GM19351 (cell line): ENCODE measurements at regions not wholly inside any gene's neighbourhood (a gene's known extent, or its start where the extent isn't known, plus 50 kb on each side); places are given as distances from the start of the nearest gene placed in this dataset.

ENCODE experiments used
- ATAC-seq: cut with Tn5 transposase; IDR thresholded peaks from one replicate; pipeline ENCODE4 v1.9.1; 2021; ENCODE audit warnings: mild to moderate bottlenecking, moderate library complexity; ENCODE audit not compliant: unreplicated experiment

- no peak for ATAC-seq
Observed at GRCh38 chr1:221099747-221100595, 220.7 kb downstream of the HLX start.

- no peak for ATAC-seq
Observed at GRCh38 chr1:221100611-221101010, 221.4 kb downstream of the HLX start.

GRCh38 chr1:221101807-221102605 is 222.8 kb downstream of the HLX start:
- no peak for ATAC-seq

GRCh38 chr1:221104596-221104995 is 225.4 kb downstream of the HLX start:
- ATAC-seq: no peak

GRCh38 chr1:221105578-221105977 is 226.3 kb downstream of the HLX start:
- no peak for ATAC-seq

GRCh38 chr1:221106616-221107015 is 227.4 kb downstream of the HLX start:
- ATAC-seq: no peak

- ATAC-seq: no peak
Observed at GRCh38 chr1:221109930-221110329, 230.7 kb downstream of the HLX start.

GRCh38 chr1:221117133-221117532 is 237.9 kb downstream of the HLX start:
- ATAC-seq: no peak

GRCh38 chr1:221117548-221117951 is 238.3 kb downstream of the HLX start:
- no peak for ATAC-seq

GRCh38 chr1:221118176-221118937 is 239.1 kb downstream of the HLX start:
- no peak for ATAC-seq

- no peak for ATAC-seq
Observed at GRCh38 chr1:221118938-221119320, 239.7 kb downstream of the HLX start.

- no peak for ATAC-seq
Observed at GRCh38 chr1:221122501-221122900, 243.3 kb downstream of the HLX start.

GRCh38 chr1:221125976-221126375 is 246.7 kb downstream of the HLX start:
- no peak for ATAC-seq

GRCh38 chr1:221137666-221138065 is 258.4 kb downstream of the HLX start:
- no peak for ATAC-seq

GRCh38 chr1:221138516-221138915 is 259.3 kb downstream of the HLX start:
- no peak for ATAC-seq

- ATAC-seq: no peak
Observed at GRCh38 chr1:221139991-221140390, 260.7 kb downstream of the HLX start.

- ATAC-seq: no peak
Observed at GRCh38 chr1:221141096-221141495, 261.9 kb downstream of the HLX start.

- no peak for ATAC-seq
Observed at GRCh38 chr1:221141606-221142285, 262.5 kb downstream of the HLX start.

GRCh38 chr1:221148660-221149059 is 269.4 kb downstream of the HLX start:
- ATAC-seq: no peak

GRCh38 chr1:221149111-221149510 is 269.9 kb downstream of the HLX start:
- ATAC-seq: no peak

- ATAC-seq: no peak
Observed at GRCh38 chr1:221149555-221150075, 270.4 kb downstream of the HLX start.
